ENCODE measurements at regions not wholly inside any gene's neighbourhood (a gene's known extent, or its start where the extent isn't known, plus 50 kb on each side); places are given as distances from the start of the nearest gene placed in this dataset.

DNA sequence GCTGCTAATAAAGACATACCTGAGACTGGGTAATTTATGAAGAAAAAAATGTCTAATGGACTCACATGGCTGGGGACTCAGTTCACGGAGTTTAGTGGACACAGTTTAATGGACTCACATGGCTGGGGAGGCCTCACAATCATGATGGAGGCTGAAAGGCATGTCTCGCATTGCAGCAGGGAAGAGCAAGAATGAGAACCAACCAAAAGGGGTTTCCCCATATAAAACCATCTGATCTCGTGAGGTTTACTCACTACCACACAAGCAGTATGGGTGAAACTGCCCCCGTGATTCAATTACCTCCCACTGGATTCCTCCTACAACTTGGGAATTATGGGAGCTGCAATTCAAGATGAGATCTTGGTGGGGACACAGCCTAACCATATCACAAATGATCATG, 1181.2 kb downstream of the PCDH9 start:
- Histone ChIP-seq H3K9me3 (ENCODE audit: control insufficient read depth in 4 of 4, low read length in 3 of 4) (peaks cover 0 to 2% (median 0%) of the 10 kb centered on the region in 4 donors), H3K36me3 (ENCODE audit: control insufficient read depth in 4 of 4, insufficient read depth in 3 of 4, low read depth in 1 of 4, low read length in 3 of 4) (no peaks in the 10 kb centered on the region), H3K4me3 (ENCODE audit: low read depth in 1 of 3, low read length in 3 of 3) (no peak overlapping the region), H3K27me3 (ENCODE audit: control insufficient read depth in 4 of 4, insufficient read depth in 4 of 4, low read length in 3 of 4) (no peaks in the 10 kb centered on the region), H3K9ac (ENCODE audit: low read depth in 1 of 2, low read length in 2 of 2) (no peak overlapping the region), H3K27ac (ENCODE audit: low read depth in 1 of 2, low read length in 2 of 2) (no peak overlapping the region), H3K4me1 (ENCODE audit: control insufficient read depth in 4 of 4, insufficient read depth in 4 of 4, low read length in 3 of 4) (peaks cover 0 to 2% (median 0%) of the 10 kb centered on the region in 4 donors)
- WGBS, result 69% methylated on average over 4 of the region's 4 CpGs
- no peak for TF ChIP-seq HNF4G (IDR thresholded peaks at IDR 0.05)
- no peak for TF ChIP-seq NR2F2 (IDR thresholded peaks at IDR 0.05)
- no peak for TF ChIP-seq TAF1 (conservative IDR thresholded peaks at IDR 0.05)
- TF ChIP-seq FOXA2 (IDR thresholded peaks at IDR 0.05), result no peak
- TF ChIP-seq FOXA1 (IDR thresholded peaks at IDR 0.05), result no peak
- TF ChIP-seq, protein P1, sequence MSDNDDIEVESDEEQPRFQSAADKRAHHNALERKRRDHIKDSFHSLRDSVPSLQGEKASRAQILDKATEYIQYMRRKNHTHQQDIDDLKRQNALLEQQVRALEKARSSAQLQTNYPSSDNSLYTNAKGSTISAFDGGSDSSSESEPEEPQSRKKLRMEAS (IDR thresholded peaks at IDR 0.05), result no peak
- no peak for TF ChIP-seq HNF4A (conservative IDR thresholded peaks at IDR 0.05)
- DNase-seq (ENCODE audit: low spot score), result no peak

DNA sequence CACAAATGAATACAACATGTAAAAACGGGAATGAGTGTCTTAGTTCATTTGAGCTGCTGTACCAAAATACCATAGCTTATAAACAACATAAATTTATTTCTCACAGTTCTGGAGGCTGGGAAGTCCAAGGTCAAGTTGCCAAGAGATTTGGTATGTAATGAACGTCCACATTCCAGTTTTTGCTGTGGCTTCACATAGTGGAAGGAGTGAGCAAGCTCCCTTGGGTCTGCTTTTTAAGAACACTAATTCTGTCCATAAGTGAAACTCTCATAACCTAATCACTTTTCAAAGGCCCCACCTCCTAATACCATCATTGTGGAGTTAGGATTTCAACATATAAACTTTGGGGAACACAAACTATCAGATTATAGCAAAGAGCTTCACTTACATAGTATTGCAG, 1189.6 kb downstream of the PCDH9 start:
- WGBS, result 67% methylated on average over 2 of the region's 2 CpGs

More for the DNA sequence above, 1189.6 kb downstream of the PCDH9 start:
- TF ChIP-seq, protein P2, sequence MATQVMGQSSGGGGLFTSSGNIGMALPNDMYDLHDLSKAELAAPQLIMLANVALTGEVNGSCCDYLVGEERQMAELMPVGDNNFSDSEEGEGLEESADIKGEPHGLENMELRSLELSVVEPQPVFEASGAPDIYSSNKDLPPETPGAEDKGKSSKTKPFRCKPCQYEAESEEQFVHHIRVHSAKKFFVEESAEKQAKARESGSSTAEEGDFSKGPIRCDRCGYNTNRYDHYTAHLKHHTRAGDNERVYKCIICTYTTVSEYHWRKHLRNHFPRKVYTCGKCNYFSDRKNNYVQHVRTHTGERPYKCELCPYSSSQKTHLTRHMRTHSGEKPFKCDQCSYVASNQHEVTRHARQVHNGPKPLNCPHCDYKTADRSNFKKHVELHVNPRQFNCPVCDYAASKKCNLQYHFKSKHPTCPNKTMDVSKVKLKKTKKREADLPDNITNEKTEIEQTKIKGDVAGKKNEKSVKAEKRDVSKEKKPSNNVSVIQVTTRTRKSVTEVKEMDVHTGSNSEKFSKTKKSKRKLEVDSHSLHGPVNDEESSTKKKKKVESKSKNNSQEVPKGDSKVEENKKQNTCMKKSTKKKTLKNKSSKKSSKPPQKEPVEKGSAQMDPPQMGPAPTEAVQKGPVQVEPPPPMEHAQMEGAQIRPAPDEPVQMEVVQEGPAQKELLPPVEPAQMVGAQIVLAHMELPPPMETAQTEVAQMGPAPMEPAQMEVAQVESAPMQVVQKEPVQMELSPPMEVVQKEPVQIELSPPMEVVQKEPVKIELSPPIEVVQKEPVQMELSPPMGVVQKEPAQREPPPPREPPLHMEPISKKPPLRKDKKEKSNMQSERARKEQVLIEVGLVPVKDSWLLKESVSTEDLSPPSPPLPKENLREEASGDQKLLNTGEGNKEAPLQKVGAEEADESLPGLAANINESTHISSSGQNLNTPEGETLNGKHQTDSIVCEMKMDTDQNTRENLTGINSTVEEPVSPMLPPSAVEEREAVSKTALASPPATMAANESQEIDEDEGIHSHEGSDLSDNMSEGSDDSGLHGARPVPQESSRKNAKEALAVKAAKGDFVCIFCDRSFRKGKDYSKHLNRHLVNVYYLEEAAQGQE (IDR thresholded peaks at IDR 0.05), result no peak
- TF ChIP-seq, protein P3, sequence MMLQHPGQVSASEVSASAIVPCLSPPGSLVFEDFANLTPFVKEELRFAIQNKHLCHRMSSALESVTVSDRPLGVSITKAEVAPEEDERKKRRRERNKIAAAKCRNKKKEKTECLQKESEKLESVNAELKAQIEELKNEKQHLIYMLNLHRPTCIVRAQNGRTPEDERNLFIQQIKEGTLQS (IDR thresholded peaks at IDR 0.05), result no peak
- TF ChIP-seq FOXA1 (IDR thresholded peaks at IDR 0.05) (no peak), RAD21 (IDR thresholded peaks at IDR 0.05) (no peak), EGR1 (IDR thresholded peaks at IDR 0.05; ENCODE audit: low read depth in 2 of 2) (no peak), TAF1 (conservative IDR thresholded peaks at IDR 0.05) (no peak), HNF4A (conservative IDR thresholded peaks at IDR 0.05) (no peak), JUND (IDR thresholded peaks at IDR 0.05) (no peak), FOXA2 (IDR thresholded peaks at IDR 0.05) (no peak), NR2F2 (IDR thresholded peaks at IDR 0.05) (no peak), HNF4G (IDR thresholded peaks at IDR 0.05) (no peak), RXRA (IDR thresholded peaks at IDR 0.05) (no peak), SP1 (IDR thresholded peaks at IDR 0.05) (no peak), YY1 (IDR thresholded peaks at IDR 0.05) (no peak), GABPA (IDR thresholded peaks at IDR 0.05 in 1 of 2, conservative IDR thresholded peaks at IDR 0.05 in 1 of 2) (no peak)
- TF ChIP-seq, protein P1 (IDR thresholded peaks at IDR 0.05), result no peak
- TF ChIP-seq, protein P4, sequence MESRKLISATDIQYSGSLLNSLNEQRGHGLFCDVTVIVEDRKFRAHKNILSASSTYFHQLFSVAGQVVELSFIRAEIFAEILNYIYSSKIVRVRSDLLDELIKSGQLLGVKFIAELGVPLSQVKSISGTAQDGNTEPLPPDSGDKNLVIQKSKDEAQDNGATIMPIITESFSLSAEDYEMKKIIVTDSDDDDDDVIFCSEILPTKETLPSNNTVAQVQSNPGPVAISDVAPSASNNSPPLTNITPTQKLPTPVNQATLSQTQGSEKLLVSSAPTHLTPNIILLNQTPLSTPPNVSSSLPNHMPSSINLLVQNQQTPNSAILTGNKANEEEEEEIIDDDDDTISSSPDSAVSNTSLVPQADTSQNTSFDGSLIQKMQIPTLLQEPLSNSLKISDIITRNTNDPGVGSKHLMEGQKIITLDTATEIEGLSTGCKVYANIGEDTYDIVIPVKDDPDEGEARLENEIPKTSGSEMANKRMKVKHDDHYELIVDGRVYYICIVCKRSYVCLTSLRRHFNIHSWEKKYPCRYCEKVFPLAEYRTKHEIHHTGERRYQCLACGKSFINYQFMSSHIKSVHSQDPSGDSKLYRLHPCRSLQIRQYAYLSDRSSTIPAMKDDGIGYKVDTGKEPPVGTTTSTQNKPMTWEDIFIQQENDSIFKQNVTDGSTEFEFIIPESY (IDR thresholded peaks at IDR 0.05), result no peak
- TF ChIP-seq, protein P5, sequence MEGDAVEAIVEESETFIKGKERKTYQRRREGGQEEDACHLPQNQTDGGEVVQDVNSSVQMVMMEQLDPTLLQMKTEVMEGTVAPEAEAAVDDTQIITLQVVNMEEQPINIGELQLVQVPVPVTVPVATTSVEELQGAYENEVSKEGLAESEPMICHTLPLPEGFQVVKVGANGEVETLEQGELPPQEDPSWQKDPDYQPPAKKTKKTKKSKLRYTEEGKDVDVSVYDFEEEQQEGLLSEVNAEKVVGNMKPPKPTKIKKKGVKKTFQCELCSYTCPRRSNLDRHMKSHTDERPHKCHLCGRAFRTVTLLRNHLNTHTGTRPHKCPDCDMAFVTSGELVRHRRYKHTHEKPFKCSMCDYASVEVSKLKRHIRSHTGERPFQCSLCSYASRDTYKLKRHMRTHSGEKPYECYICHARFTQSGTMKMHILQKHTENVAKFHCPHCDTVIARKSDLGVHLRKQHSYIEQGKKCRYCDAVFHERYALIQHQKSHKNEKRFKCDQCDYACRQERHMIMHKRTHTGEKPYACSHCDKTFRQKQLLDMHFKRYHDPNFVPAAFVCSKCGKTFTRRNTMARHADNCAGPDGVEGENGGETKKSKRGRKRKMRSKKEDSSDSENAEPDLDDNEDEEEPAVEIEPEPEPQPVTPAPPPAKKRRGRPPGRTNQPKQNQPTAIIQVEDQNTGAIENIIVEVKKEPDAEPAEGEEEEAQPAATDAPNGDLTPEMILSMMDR (IDR thresholded peaks at IDR 0.05; ENCODE audit: low read depth, low read length, missing input control), result no peak
- Histone ChIP-seq H3K27ac (ENCODE audit: low read depth in 1 of 2, low read length in 2 of 2) (no peak overlapping the region), H3K4me3 (ENCODE audit: low read depth in 1 of 3, low read length in 3 of 3) (no peak overlapping the region), H3K36me3 (ENCODE audit: control insufficient read depth in 4 of 4, insufficient read depth in 3 of 4, low read depth in 1 of 4, low read length in 3 of 4) (no peaks in the 10 kb centered on the region), H3K9ac (ENCODE audit: low read depth in 1 of 2, low read length in 2 of 2) (no peak overlapping the region), H3K9me3 (ENCODE audit: control insufficient read depth in 4 of 4, low read length in 3 of 4) (no peaks in the 10 kb centered on the region), H3K4me1 (ENCODE audit: control insufficient read depth in 4 of 4, insufficient read depth in 4 of 4, low read length in 3 of 4) (peaks cover 0 to 1% (median 0%) of the 10 kb centered on the region in 4 donors), H3K27me3 (ENCODE audit: control insufficient read depth in 4 of 4, insufficient read depth in 4 of 4, low read length in 3 of 4) (no peaks in the 10 kb centered on the region)
- no peak for DNase-seq (ENCODE audit: low spot score)

Measured in liver (tissue), 8 donors.